PC-3 (cell line): ENCODE measurements at regions not wholly inside any gene's neighbourhood (a gene's known extent, or its start where the extent isn't known, plus 50 kb on each side); places are given as distances from the start of the nearest gene placed in this dataset.
"Not testable (repeated sequence)": the region's sequence is repeated elsewhere in the genome, so short reads cannot be mapped to it uniquely, and the experiment has no call there.

ENCODE experiments used
- ATAC-seq: fragments of 200-7000 bp; cut with Tn5 transposase; 2 replicates; pipeline ENCODE4 v1.9.1; 2020; ENCODE audit warnings: mild to moderate bottlenecking, moderate library complexity
- BruUV-seq: library from RNA; stranded (reverse); fragments of 400-500 nt; replicated peaks from 2 replicates; lab custom pipeline; 2021; lab: Mats Ljungman, UMichigan
- CTCF ChIA-PET: fragments of 300-600 bp; sonication (Branson Sonifier 250); formaldehyde crosslinking; loops from one replicate; lab custom pipeline; 2022; ENCODE audit warnings: antibody characterized with exemption; lab: Charles Lee
- POLR2A ChIA-PET: fragments of 300-600 bp; sonication (Branson Sonifier 250); formaldehyde crosslinking; loops from one replicate; lab custom pipeline; 2022; ENCODE audit warnings: antibody characterized with exemption; ENCODE audit not compliant: unreplicated experiment; lab: Charles Lee
- DNase-seq: peaks from one replicate; pipeline ENCODE4 v3.0.0-alpha.2; 2015
- H2AFZ ChIP-seq: fragments of 300-600 bp; sonication (generic); 2 replicates; pipeline ENCODE4 v1.6.0; 2016; ENCODE audit warnings: antibody characterized with exemption, low read length
- H3F3A ChIP-seq: fragments of 300-600 bp; sonication (generic); one replicate; pipeline ENCODE4 v1.6.0; 2017; ENCODE audit warnings: antibody characterized with exemption, low read length, control low read depth, mild to moderate bottlenecking; ENCODE audit not compliant: unreplicated experiment
- H3K27ac ChIP-seq: fragments of 300-600 bp; sonication (generic); 2 replicates; pipeline ENCODE4 v1.5.1; 2016; ENCODE audit warnings: mild to moderate bottlenecking, low read length
- H3K27me3 ChIP-seq: fragments of 300-600 bp; sonication (generic); 2 replicates; pipeline ENCODE4 v1.6.1; 2016; ENCODE audit warnings: low read length, mixed read lengths
- H3K36me3 ChIP-seq: fragments of 300-600 bp; sonication (generic); 2 replicates; pipeline ENCODE4 v1.6.1; 2016; ENCODE audit warnings: low read depth, mixed run types, low read length, mixed read lengths
- H3K4me1 ChIP-seq: fragments of 300-600 bp; sonication (generic); 2 replicates; pipeline ENCODE4 v1.5.1; 2016; ENCODE audit warnings: low read length; ENCODE audit not compliant: insufficient read depth
- H3K4me2 ChIP-seq: fragments of 300-600 bp; sonication (generic); 2 replicates; pipeline ENCODE4 v1.6.0; 2016; ENCODE audit warnings: low read length
- H3K4me3 ChIP-seq: fragments of 300-600 bp; sonication (generic); 2 replicates; pipeline ENCODE4 v1.5.1; 2016; ENCODE audit warnings: mild to moderate bottlenecking, low read length, mixed read lengths
- H3K79me2 ChIP-seq: fragments of 300-600 bp; sonication (generic); 2 replicates; pipeline ENCODE4 v1.6.1; 2017; ENCODE audit warnings: low read length, mixed read lengths
- H3K9ac ChIP-seq: fragments of 300-600 bp; sonication (generic); 2 replicates; pipeline ENCODE4 v1.6.0; 2016; ENCODE audit warnings: mild to moderate bottlenecking, low read length
- H3K9me2 ChIP-seq: fragments of 300-600 bp; sonication (generic); replicated peaks from 2 replicates; pipeline ENCODE4 v1.6.1; 2016; ENCODE audit warnings: mixed run types, low read length, mixed read lengths
- H3K9me3 ChIP-seq: fragments of 300-600 bp; sonication (generic); 2 replicates; pipeline ENCODE4 v1.6.1; 2016; ENCODE audit warnings: low read length, mixed read lengths
- H4K20me1 ChIP-seq: fragments of 300-600 bp; sonication (generic); 2 replicates; pipeline ENCODE4 v1.6.1; 2016; ENCODE audit warnings: low read length, mixed read lengths
- EZH2 ChIP-seq: fragments of 300-600 bp; sonication (generic); IDR thresholded peaks from one replicate; pipeline ENCODE4 v1.6.1; 2017; ENCODE audit warnings: antibody characterized with exemption, mild to moderate bottlenecking, low read length; ENCODE audit not compliant: unreplicated experiment
- EZH2phosphoT487 ChIP-seq: fragments of 300-600 bp; sonication (generic); IDR thresholded peaks from 2 replicates; pipeline ENCODE4 v1.6.1; 2018; ENCODE audit warnings: mild to moderate bottlenecking, antibody characterized with exemption, low read length, borderline replicate concordance
- intact Hi-C: fragments of 100-400 bp; cut with micrococcal nuclease; formaldehyde crosslinking; loops from 2 replicates; pipeline ENCODE4 v1.9.0; 2023
- TF ChIP-seq, protein P1 (sequence below): fragments of 300-600 bp; sonication (generic); conservative IDR thresholded peaks from 2 replicates; pipeline ENCODE4 v1.5.1; 2017; ENCODE audit warnings: antibody characterized with exemption, low read depth, mild to moderate bottlenecking, low read length

DNA sequence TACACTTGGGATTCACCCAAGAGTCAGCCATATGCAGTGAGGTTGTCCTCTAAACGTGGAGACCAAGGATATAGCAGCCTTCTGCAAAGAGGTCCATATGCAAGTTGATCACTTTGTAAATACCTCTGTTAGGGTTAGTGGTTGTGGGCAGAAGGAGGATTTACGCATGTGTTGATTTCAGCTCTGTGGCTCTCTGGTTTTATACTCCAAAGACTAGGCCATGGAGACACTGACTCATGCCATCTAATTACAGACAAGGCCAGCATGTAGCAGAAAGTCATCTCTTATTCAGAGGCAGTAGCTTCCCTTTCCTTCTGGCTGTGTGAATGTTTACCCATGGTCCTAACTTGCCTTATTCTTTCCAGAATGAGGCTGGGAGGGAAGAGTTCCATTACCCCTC, 140.9 kb upstream of the GOLGA6L4 start:
- ATAC-seq, H3K9me3 ChIP-seq, H4K20me1 ChIP-seq, H3K4me1 ChIP-seq, DNase-seq, H3K4me2 ChIP-seq, H3K4me3 ChIP-seq, CTCF ChIA-PET, H3K79me2 ChIP-seq, H3K27ac ChIP-seq, H2AFZ ChIP-seq, POLR2A ChIA-PET, H3K36me3 ChIP-seq, H3F3A ChIP-seq, intact Hi-C loops, BruUV-seq, H3K27me3 ChIP-seq, H3K9me2 ChIP-seq, H3K9ac ChIP-seq: not testable (repeated sequence)

DNA sequence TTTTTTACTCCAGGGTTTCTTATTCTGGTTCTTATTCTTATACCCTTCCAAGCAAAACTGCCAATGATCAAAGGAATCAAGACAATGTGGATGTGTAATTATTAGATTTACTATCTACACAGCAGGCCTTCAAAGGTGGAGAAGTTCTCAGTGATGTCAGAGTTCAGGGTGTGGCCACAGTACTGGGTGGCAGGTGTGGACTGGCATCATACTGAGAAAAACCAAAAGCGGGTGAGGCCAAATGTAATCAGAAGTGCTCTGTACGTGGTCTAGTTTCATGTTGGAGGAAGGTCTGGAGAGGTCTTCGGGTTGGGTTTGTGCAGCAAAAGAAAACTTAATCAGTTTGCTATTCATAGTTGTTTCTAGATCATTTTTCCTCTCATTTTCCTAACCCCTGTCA, 138.5 kb upstream of the GOLGA6L4 start:
- H3K36me3 ChIP-seq, DNase-seq, H3K27ac ChIP-seq, ATAC-seq, H3K4me2 ChIP-seq, H3F3A ChIP-seq, H4K20me1 ChIP-seq, CTCF ChIA-PET, H3K4me1 ChIP-seq, H3K79me2 ChIP-seq, intact Hi-C loops, H3K9me2 ChIP-seq, POLR2A ChIA-PET, H3K9ac ChIP-seq, H3K4me3 ChIP-seq, BruUV-seq, H3K9me3 ChIP-seq, H2AFZ ChIP-seq, H3K27me3 ChIP-seq: not testable (repeated sequence)

DNA sequence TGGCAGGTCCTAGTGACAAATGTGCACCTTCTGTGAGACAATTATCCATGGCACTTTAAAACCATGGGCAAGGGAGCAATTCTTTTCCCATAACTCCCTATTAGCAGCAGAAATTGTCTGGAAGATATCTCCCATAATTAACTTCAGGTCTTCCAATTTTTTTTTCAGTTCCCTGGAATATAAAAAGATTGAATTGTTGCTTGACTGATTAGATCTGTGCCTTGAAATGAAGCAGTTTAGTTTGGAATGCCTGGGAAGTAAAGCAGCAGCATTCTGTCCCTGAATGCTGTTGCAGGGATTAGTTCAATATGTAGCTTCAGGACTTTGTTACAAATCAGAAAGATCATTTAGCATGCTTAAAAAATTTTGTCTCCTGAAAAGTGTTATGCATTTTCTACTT, 137.0 kb upstream of the GOLGA6L4 start:
- TF ChIP-seq, protein P1, sequence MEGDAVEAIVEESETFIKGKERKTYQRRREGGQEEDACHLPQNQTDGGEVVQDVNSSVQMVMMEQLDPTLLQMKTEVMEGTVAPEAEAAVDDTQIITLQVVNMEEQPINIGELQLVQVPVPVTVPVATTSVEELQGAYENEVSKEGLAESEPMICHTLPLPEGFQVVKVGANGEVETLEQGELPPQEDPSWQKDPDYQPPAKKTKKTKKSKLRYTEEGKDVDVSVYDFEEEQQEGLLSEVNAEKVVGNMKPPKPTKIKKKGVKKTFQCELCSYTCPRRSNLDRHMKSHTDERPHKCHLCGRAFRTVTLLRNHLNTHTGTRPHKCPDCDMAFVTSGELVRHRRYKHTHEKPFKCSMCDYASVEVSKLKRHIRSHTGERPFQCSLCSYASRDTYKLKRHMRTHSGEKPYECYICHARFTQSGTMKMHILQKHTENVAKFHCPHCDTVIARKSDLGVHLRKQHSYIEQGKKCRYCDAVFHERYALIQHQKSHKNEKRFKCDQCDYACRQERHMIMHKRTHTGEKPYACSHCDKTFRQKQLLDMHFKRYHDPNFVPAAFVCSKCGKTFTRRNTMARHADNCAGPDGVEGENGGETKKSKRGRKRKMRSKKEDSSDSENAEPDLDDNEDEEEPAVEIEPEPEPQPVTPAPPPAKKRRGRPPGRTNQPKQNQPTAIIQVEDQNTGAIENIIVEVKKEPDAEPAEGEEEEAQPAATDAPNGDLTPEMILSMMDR, result no peak
- TF ChIP-seq EZH2phosphoT487 (no peak), EZH2 (no peak)
- no peak overlapping the region for H3K27ac ChIP-seq
- no peaks in the 10 kb centered on the region for H3F3A ChIP-seq
- BruUV-seq, result no TSS peak
- H3K4me2 ChIP-seq, result no peak overlapping the region
- ChIA-PET CTCF (no interaction called here), POLR2A (no interaction called here)
- H3K79me2 ChIP-seq, result no peaks in the 10 kb centered on the region
- H3K9me3 ChIP-seq, result no peaks in the 10 kb centered on the region
- H2AFZ ChIP-seq, result no peak overlapping the region
- no peaks in the 10 kb centered on the region for H3K36me3 ChIP-seq
- no peaks in the 10 kb centered on the region for H4K20me1 ChIP-seq
- no peaks in the 10 kb centered on the region for H3K27me3 ChIP-seq
- DNase-seq (no peak), ATAC-seq (no peak)
- no peak overlapping the region for H3K4me3 ChIP-seq
- H3K9me2 ChIP-seq, result no peaks in the 10 kb centered on the region
- H3K9ac ChIP-seq, result no peak overlapping the region
- intact Hi-C loops, result no loop called here
- H3K4me1 ChIP-seq, result no peaks in the 10 kb centered on the region

DNA sequence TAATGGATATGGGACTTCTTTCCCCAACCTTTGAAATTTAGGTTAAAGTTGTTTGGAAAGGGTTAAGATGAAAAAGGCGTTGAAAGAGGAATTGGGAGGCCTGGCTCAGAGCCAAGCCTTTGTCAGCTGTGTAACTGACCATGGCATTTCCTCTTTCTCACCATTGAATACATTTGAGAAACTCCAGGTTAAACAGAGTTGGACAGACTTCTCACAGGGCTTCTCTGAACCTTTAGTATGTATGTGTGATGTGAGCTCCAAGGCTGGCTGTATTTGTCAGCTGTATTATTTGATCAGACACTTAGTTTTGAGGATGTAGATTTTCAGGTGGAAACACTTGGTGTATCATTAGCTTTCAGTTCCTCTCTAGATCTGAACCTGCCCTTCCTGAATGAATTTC, 136.4 kb upstream of the GOLGA6L4 start:
- no peak overlapping the region for H2AFZ ChIP-seq
- DNase-seq (peak; percentile 7), ATAC-seq (no peak)
- no peaks in the 10 kb centered on the region for H3K27me3 ChIP-seq
- H3K4me3 ChIP-seq, result no peak overlapping the region
- no peaks in the 10 kb centered on the region for H3F3A ChIP-seq
- H4K20me1 ChIP-seq, result no peaks in the 10 kb centered on the region
- intact Hi-C loops, result no loop called here
- H3K27ac ChIP-seq, result no peak overlapping the region
- no peaks in the 10 kb centered on the region for H3K9me2 ChIP-seq
- no peaks in the 10 kb centered on the region for H3K4me1 ChIP-seq
- POLR2A ChIA-PET, result no interaction called here
- H3K4me2 ChIP-seq, result no peak overlapping the region
- H3K36me3 ChIP-seq, result no peaks in the 10 kb centered on the region
- no TSS peak for BruUV-seq
- no peaks in the 10 kb centered on the region for H3K9me3 ChIP-seq
- no peak for TF ChIP-seq EZH2phosphoT487
- TF ChIP-seq EZH2, result no peak
- TF ChIP-seq, protein P1, result no peak
- H3K9ac ChIP-seq, result no peak overlapping the region
- CTCF ChIA-PET, result no interaction called here
- no peaks in the 10 kb centered on the region for H3K79me2 ChIP-seq
